Activated CD8-positive, alpha-beta T cell treated with anti-CD3 and anti-CD28 coated beads for 36 hours (primary cell): ENCODE measurements at regions not wholly inside any gene's neighbourhood (a gene's known extent, or its start where the extent isn't known, plus 50 kb on each side); places are given as distances from the start of the nearest gene placed in this dataset.

Source experiments
- ATAC-seq: fragments of 200-7000 bp; cut with Tn5 transposase; one replicate; pipeline ENCODE4 v1.10.0; 2021; ENCODE audit warnings: mild to moderate bottlenecking, moderate library complexity
- CTCF ChIA-PET: fragments of 350-600 bp; sonication (Branson Sonifier 250); formaldehyde crosslinking; loops from one replicate; lab custom pipeline; 2021; ENCODE audit warnings: antibody characterized with exemption; lab: Charles Lee
- POLR2A ChIA-PET: fragments of 350-600 bp; sonication (Branson Sonifier 250); formaldehyde crosslinking; loops from one replicate; lab custom pipeline; 2021; ENCODE audit warnings: antibody characterized with exemption; lab: Charles Lee
- DNase-seq: peaks from one replicate; pipeline ENCODE4 v3.0.0-alpha.2; 2020
- H3K27ac Mint-ChIP-seq: one replicate; pipeline ENCODE4 v1.8.0; 2021; ENCODE audit warnings: mild to moderate bottlenecking, mixed read lengths
- H3K27me3 Mint-ChIP-seq: one replicate; pipeline ENCODE4 v1.8.0; 2021; ENCODE audit warnings: mixed read lengths
- H3K36me3 Mint-ChIP-seq: one replicate; pipeline ENCODE4 v1.8.0; 2021; ENCODE audit warnings: low read depth, mixed read lengths
- H3K4me1 Mint-ChIP-seq: one replicate; pipeline ENCODE4 v1.8.0; 2021; ENCODE audit warnings: low read depth, mixed read lengths
- H3K4me3 Mint-ChIP-seq: one replicate; pipeline ENCODE4 v1.8.0; 2021; ENCODE audit warnings: mild to moderate bottlenecking, moderate library complexity, mixed read lengths
- H3K9me3 Mint-ChIP-seq: one replicate; pipeline ENCODE4 v1.8.0; 2021; ENCODE audit warnings: mixed read lengths
- CTCF ChIP-seq: fragments of 200-600 bp; IDR thresholded peaks from one replicate; pipeline ENCODE4 v1.8.0; 2022; ENCODE audit warnings: antibody characterized with exemption, mild to moderate bottlenecking
- intact Hi-C: fragments of 100-400 bp; cut with micrococcal nuclease; formaldehyde crosslinking; loops from one replicate; pipeline ENCODE4 v1.10.0; 2022

GRCh38 chr7:34584526-34584925 lies 73.5 kb upstream of the NPSR1 start:
- Mint-ChIP-seq H3K4me3 (no peak overlapping the region), H3K9me3 (peaks cover 6% of the 10 kb centered on the region), H3K36me3 (no peaks in the 10 kb centered on the region), H3K27ac (no peak overlapping the region), H3K4me1 (no peaks in the 10 kb centered on the region), H3K27me3 (no peaks in the 10 kb centered on the region)
- ChIA-PET POLR2A (no interaction called here), CTCF (no interaction called here)
- ATAC-seq, result no peak
- intact Hi-C loops, result no loop called here
- DNase-seq, result no peak
- TF ChIP-seq CTCF, result no peak

- intact Hi-C loops, result no loop called here
- DNase-seq (no peak), ATAC-seq (no peak)
- no peak for TF ChIP-seq CTCF
- Mint-ChIP-seq H3K4me1 (no peaks in the 10 kb centered on the region), H3K27me3 (no peaks in the 10 kb centered on the region), H3K9me3 (no peaks in the 10 kb centered on the region), H3K36me3 (no peaks in the 10 kb centered on the region), H3K4me3 (no peak overlapping the region), H3K27ac (no peak overlapping the region)
- POLR2A ChIA-PET, result no interaction called here
- CTCF ChIA-PET, result interaction anchor here (1.9 kb wide), 1 partner anchor 276 kb away, joined by 6 read pairs; no protein-coding TSS in a partner anchor
These were observed 61.1 kb upstream of the NPSR1 start for GRCh38 chr7:34596887-34597286.

GRCh38 chr7:34603711-34604444 lies 54.1 kb upstream of the NPSR1 start:
- no peaks in the 10 kb centered on the region for H3K36me3 Mint-ChIP-seq
- CTCF ChIA-PET, result no interaction called here

More at GRCh38 chr7:34603711-34604444, 54.1 kb upstream of the NPSR1 start:
- Mint-ChIP-seq H3K27me3 (no peaks in the 10 kb centered on the region), H3K4me3 (no peak overlapping the region), H3K27ac (no peak overlapping the region), H3K9me3 (no peaks in the 10 kb centered on the region), H3K4me1 (no peaks in the 10 kb centered on the region)
- ATAC-seq (no peak), DNase-seq (no peak)
- intact Hi-C loops, result no loop called here
- no peak for TF ChIP-seq CTCF
- POLR2A ChIA-PET, result no interaction called here
